ENCODE measurements at regions not wholly inside any gene's neighbourhood (a gene's known extent, or its start where the extent isn't known, plus 50 kb on each side); places are given as distances from the start of the nearest gene placed in this dataset.

- Histone ChIP-seq H3K4me1 (ENCODE audit: insufficient read depth, low read length) (peaks cover 4% of the 10 kb centered on the region), H3K4me3 (ENCODE audit: insufficient read depth, low read length) (no peak overlapping the region), H3K27ac (ENCODE audit: low read depth, low read length) (no peak overlapping the region), H3K4me2 (ENCODE audit: insufficient read depth, low read length) (no peak overlapping the region), H3K27me3 (ENCODE audit: insufficient read depth, low read length) (no peaks in the 10 kb centered on the region), H4K20me1 (ENCODE audit: insufficient read depth, low read length) (no peaks in the 10 kb centered on the region), H3K9me3 (ENCODE audit: low read depth, low read length) (no peaks in the 10 kb centered on the region), H2AFZ (ENCODE audit: low read length) (no peak overlapping the region), H3K36me3 (ENCODE audit: insufficient read depth, low read length) (no peaks in the 10 kb centered on the region), H3K79me2 (ENCODE audit: insufficient read depth, low read length) (no peaks in the 10 kb centered on the region)
- no peak for TF ChIP-seq CTCF (IDR thresholded peaks at IDR 0.05; ENCODE audit: extremely low read depth, low read depth, low read length)
- DNase-seq (ENCODE audit: insufficient read length, low spot score, missing footprints) = no peak
Measured at GRCh38 chr13:50238922-50239321, 223.7 kb downstream of the KCNRG start.

DNA sequence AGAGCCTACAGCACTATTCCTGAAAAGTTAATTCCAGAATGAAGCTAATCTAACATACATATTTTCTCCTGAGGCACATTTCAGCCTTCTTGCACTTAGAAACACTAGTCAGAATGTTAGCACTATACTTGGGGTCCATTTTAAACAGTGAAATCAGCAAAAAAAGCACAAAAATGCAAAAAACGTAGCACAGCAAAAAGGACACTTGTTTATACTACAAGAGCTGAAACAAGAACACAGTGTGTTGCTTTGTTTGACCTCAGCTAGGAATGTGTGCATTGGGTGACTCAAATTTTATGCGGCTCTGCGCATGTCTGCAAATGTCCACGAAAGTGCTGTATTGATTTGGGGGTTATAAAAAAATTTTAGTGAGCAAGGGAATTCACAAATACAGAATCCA, 226.2 kb downstream of the KCNRG start:
- Histone ChIP-seq H3K9me3 (ENCODE audit: low read depth, low read length) (no peaks in the 10 kb centered on the region), H3K79me2 (ENCODE audit: insufficient read depth, low read length) (no peaks in the 10 kb centered on the region), H2AFZ (ENCODE audit: low read length) (no peak overlapping the region), H3K27ac (ENCODE audit: low read depth, low read length) (no peak overlapping the region), H3K4me2 (ENCODE audit: insufficient read depth, low read length) (no peak overlapping the region), H3K4me3 (ENCODE audit: insufficient read depth, low read length) (no peak overlapping the region), H3K4me1 (ENCODE audit: insufficient read depth, low read length) (peaks cover 20% of the 10 kb centered on the region), H4K20me1 (ENCODE audit: insufficient read depth, low read length) (no peaks in the 10 kb centered on the region), H3K27me3 (ENCODE audit: insufficient read depth, low read length) (no peaks in the 10 kb centered on the region), H3K36me3 (ENCODE audit: insufficient read depth, low read length) (no peaks in the 10 kb centered on the region)
- no peak for TF ChIP-seq CTCF (IDR thresholded peaks at IDR 0.05; ENCODE audit: extremely low read depth, low read depth, low read length)
- DNase-seq (ENCODE audit: insufficient read length, low spot score, missing footprints) = no peak

GRCh38 chr13:50243931-50244330, 228.7 kb downstream of the KCNRG start:
- Histone ChIP-seq H2AFZ (ENCODE audit: low read length) (no peak overlapping the region), H3K4me3 (ENCODE audit: insufficient read depth, low read length) (no peak overlapping the region), H3K9me3 (ENCODE audit: low read depth, low read length) (no peaks in the 10 kb centered on the region), H3K27me3 (ENCODE audit: insufficient read depth, low read length) (no peaks in the 10 kb centered on the region), H4K20me1 (ENCODE audit: insufficient read depth, low read length) (no peaks in the 10 kb centered on the region), H3K36me3 (ENCODE audit: insufficient read depth, low read length) (no peaks in the 10 kb centered on the region), H3K27ac (ENCODE audit: low read depth, low read length) (no peak overlapping the region), H3K79me2 (ENCODE audit: insufficient read depth, low read length) (no peaks in the 10 kb centered on the region), H3K4me1 (ENCODE audit: insufficient read depth, low read length) (peaks cover 15% of the 10 kb centered on the region), H3K4me2 (ENCODE audit: insufficient read depth, low read length) (no peak overlapping the region)
- DNase-seq (ENCODE audit: insufficient read length, low spot score, missing footprints) = no peak
- TF ChIP-seq CTCF (IDR thresholded peaks at IDR 0.05; ENCODE audit: extremely low read depth, low read depth, low read length) = no peak

- Histone ChIP-seq H3K27ac (ENCODE audit: low read depth, low read length) (peak overlapping the region; percentile 49), H3K4me2 (ENCODE audit: insufficient read depth, low read length) (peak overlapping the region; percentile 40)
- TF ChIP-seq CTCF (IDR thresholded peaks at IDR 0.05; ENCODE audit: extremely low read depth, low read depth, low read length) = no peak
Measured at GRCh38 chr13:50244355-50244712, 229.1 kb downstream of the KCNRG start.

More at GRCh38 chr13:50244355-50244712, 229.1 kb downstream of the KCNRG start:
- no peak for DNase-seq (ENCODE audit: insufficient read length, low spot score, missing footprints)
- Histone ChIP-seq H4K20me1 (ENCODE audit: insufficient read depth, low read length) (no peaks in the 10 kb centered on the region), H3K27me3 (ENCODE audit: insufficient read depth, low read length) (no peaks in the 10 kb centered on the region), H2AFZ (ENCODE audit: low read length) (no peak overlapping the region), H3K4me3 (ENCODE audit: insufficient read depth, low read length) (no peak overlapping the region), H3K9me3 (ENCODE audit: low read depth, low read length) (no peaks in the 10 kb centered on the region), H3K79me2 (ENCODE audit: insufficient read depth, low read length) (no peaks in the 10 kb centered on the region), H3K4me1 (ENCODE audit: insufficient read depth, low read length) (peaks cover 15% of the 10 kb centered on the region), H3K36me3 (ENCODE audit: insufficient read depth, low read length) (no peaks in the 10 kb centered on the region)

All from osteoblast (primary cell).